ENCODE measurements at regions not wholly inside any gene's neighbourhood (a gene's known extent, or its start where the extent isn't known, plus 50 kb on each side); places are given as distances from the start of the nearest gene placed in this dataset.
"Not testable (repeated sequence)": the region's sequence is repeated elsewhere in the genome, so short reads cannot be mapped to it uniquely, and the experiment has no call there.

- H3K4me3 ChIP-seq (ENCODE audit: low read length), result no peak overlapping the region
- no peaks in the 10 kb centered on the region for H3K36me3 ChIP-seq (ENCODE audit: insufficient read depth, low read length)
- H3K27me3 ChIP-seq (ENCODE audit: insufficient read depth, low read length), result no peaks in the 10 kb centered on the region
- H3K4me1 ChIP-seq (ENCODE audit: insufficient read depth, low read length), result no peaks in the 10 kb centered on the region; the same call in 1 of the 2 replicates
- no peaks in the 10 kb centered on the region for H3K9me3 ChIP-seq (ENCODE audit: insufficient read depth, low read depth, low read length)
- H3K27ac ChIP-seq (ENCODE audit: low read depth, low read length), result no peak overlapping the region
- no peak overlapping the region for H3K9ac ChIP-seq (ENCODE audit: low read depth, low read length)
- WGBS, result 96% methylated on average over 2 of the region's 3 CpGs
Observed at GRCh38 chr2:49754381-49754780, 600.1 kb upstream of the FSHR start.

- Histone ChIP-seq H3K36me3 (ENCODE audit: insufficient read depth, low read length) (no peaks in the 10 kb centered on the region), H3K9me3 (ENCODE audit: insufficient read depth, low read depth, low read length) (no peaks in the 10 kb centered on the region), H3K27ac (ENCODE audit: low read depth, low read length) (no peak overlapping the region), H3K27me3 (ENCODE audit: insufficient read depth, low read length) (no peaks in the 10 kb centered on the region), H3K9ac (ENCODE audit: low read depth, low read length) (no peak overlapping the region), H3K4me1 (ENCODE audit: insufficient read depth, low read length) (no peaks in the 10 kb centered on the region; the same call in 1 of the 2 replicates), H3K4me3 (ENCODE audit: low read length) (no peak overlapping the region)
- 72% methylated on average over 8 of the region's 8 CpGs for WGBS
Observed at GRCh38 chr2:49753344-49753985, 599.1 kb upstream of the FSHR start.

GRCh38 chr2:49737606-49738005 is 583.3 kb upstream of the FSHR start:
- no peak overlapping the region for H3K27ac ChIP-seq (ENCODE audit: low read depth, low read length)
- no peak overlapping the region for H3K9ac ChIP-seq (ENCODE audit: low read depth, low read length)
- H3K27me3 ChIP-seq (ENCODE audit: insufficient read depth, low read length), result no peaks in the 10 kb centered on the region
- no peak overlapping the region for H3K4me3 ChIP-seq (ENCODE audit: low read length)
- no peaks in the 10 kb centered on the region for H3K36me3 ChIP-seq (ENCODE audit: insufficient read depth, low read length)
- no peaks in the 10 kb centered on the region for H3K4me1 ChIP-seq (ENCODE audit: insufficient read depth, low read length)
- peaks cover 3% of the 10 kb centered on the region; the same call in 1 of the 2 replicates for H3K9me3 ChIP-seq (ENCODE audit: insufficient read depth, low read depth, low read length)
- 90% methylated on average over 2 of the region's 2 CpGs for WGBS

GRCh38 chr2:49732924-49733323 is 578.6 kb upstream of the FSHR start:
- H3K9ac ChIP-seq (ENCODE audit: low read depth, low read length); H3K27me3 ChIP-seq (ENCODE audit: insufficient read depth, low read length); H3K27ac ChIP-seq (ENCODE audit: low read depth, low read length); H3K4me1 ChIP-seq (ENCODE audit: insufficient read depth, low read length); H3K9me3 ChIP-seq (ENCODE audit: insufficient read depth, low read depth, low read length); H3K36me3 ChIP-seq (ENCODE audit: insufficient read depth, low read length); H3K4me3 ChIP-seq (ENCODE audit: low read length): not testable (repeated sequence)
- 94% methylated on average over 4 of the region's 4 CpGs for WGBS

GRCh38 chr2:49719241-49719640 is 564.9 kb upstream of the FSHR start:
- H3K9me3 ChIP-seq (ENCODE audit: insufficient read depth, low read depth, low read length), result no peaks in the 10 kb centered on the region
- no peaks in the 10 kb centered on the region for H3K36me3 ChIP-seq (ENCODE audit: insufficient read depth, low read length)
- H3K4me1 ChIP-seq (ENCODE audit: insufficient read depth, low read length), result no peaks in the 10 kb centered on the region
- H3K27ac ChIP-seq (ENCODE audit: low read depth, low read length), result no peak overlapping the region
- no peak overlapping the region for H3K4me3 ChIP-seq (ENCODE audit: low read length)
- no peaks in the 10 kb centered on the region for H3K27me3 ChIP-seq (ENCODE audit: insufficient read depth, low read length)
- no peak overlapping the region for H3K9ac ChIP-seq (ENCODE audit: low read depth, low read length)

- no peaks in the 10 kb centered on the region for H3K36me3 ChIP-seq (ENCODE audit: insufficient read depth, low read length)
- WGBS, result 93% methylated on average over 3 of the region's 4 CpGs
- H3K4me1 ChIP-seq (ENCODE audit: insufficient read depth, low read length), result no peaks in the 10 kb centered on the region
- no peaks in the 10 kb centered on the region for H3K27me3 ChIP-seq (ENCODE audit: insufficient read depth, low read length)
- H3K4me3 ChIP-seq (ENCODE audit: low read length), result no peak overlapping the region
- H3K9me3 ChIP-seq (ENCODE audit: insufficient read depth, low read depth, low read length), result no peaks in the 10 kb centered on the region
- no peak overlapping the region for H3K9ac ChIP-seq (ENCODE audit: low read depth, low read length)
- H3K27ac ChIP-seq (ENCODE audit: low read depth, low read length), result no peak overlapping the region
Observed at GRCh38 chr2:49715597-49715996, 561.3 kb upstream of the FSHR start.

GRCh38 chr2:49714454-49714853 is 560.1 kb upstream of the FSHR start:
- no peak overlapping the region for H3K4me3 ChIP-seq (ENCODE audit: low read length)
- H3K27ac ChIP-seq (ENCODE audit: low read depth, low read length), result no peak overlapping the region
- H3K27me3 ChIP-seq (ENCODE audit: insufficient read depth, low read length), result no peaks in the 10 kb centered on the region
- no peaks in the 10 kb centered on the region for H3K4me1 ChIP-seq (ENCODE audit: insufficient read depth, low read length)
- 72% methylated on average over 2 of the region's 2 CpGs for WGBS
- H3K36me3 ChIP-seq (ENCODE audit: insufficient read depth, low read length), result no peaks in the 10 kb centered on the region
- no peaks in the 10 kb centered on the region for H3K9me3 ChIP-seq (ENCODE audit: insufficient read depth, low read depth, low read length)
- no peak overlapping the region for H3K9ac ChIP-seq (ENCODE audit: low read depth, low read length)

- no peaks in the 10 kb centered on the region for H3K9me3 ChIP-seq (ENCODE audit: insufficient read depth, low read depth, low read length)
- H3K27ac ChIP-seq (ENCODE audit: low read depth, low read length), result no peak overlapping the region
- no peaks in the 10 kb centered on the region for H3K27me3 ChIP-seq (ENCODE audit: insufficient read depth, low read length)
- no peaks in the 10 kb centered on the region for H3K4me1 ChIP-seq (ENCODE audit: insufficient read depth, low read length)
- H3K36me3 ChIP-seq (ENCODE audit: insufficient read depth, low read length), result no peaks in the 10 kb centered on the region
- no peak overlapping the region for H3K9ac ChIP-seq (ENCODE audit: low read depth, low read length)
- WGBS, result 90% methylated on average over 3 of the region's 3 CpGs
- H3K4me3 ChIP-seq (ENCODE audit: low read length), result no peak overlapping the region
Observed at GRCh38 chr2:49702740-49703139, 548.4 kb upstream of the FSHR start.

GRCh38 chr2:49693961-49694360 is 539.6 kb upstream of the FSHR start:
- Histone ChIP-seq H3K9ac (ENCODE audit: low read depth, low read length) (no peak overlapping the region), H3K9me3 (ENCODE audit: insufficient read depth, low read depth, low read length) (no peaks in the 10 kb centered on the region), H3K4me1 (ENCODE audit: insufficient read depth, low read length) (no peaks in the 10 kb centered on the region), H3K36me3 (ENCODE audit: insufficient read depth, low read length) (no peaks in the 10 kb centered on the region), H3K27ac (ENCODE audit: low read depth, low read length) (no peak overlapping the region), H3K27me3 (ENCODE audit: insufficient read depth, low read length) (no peaks in the 10 kb centered on the region), H3K4me3 (ENCODE audit: low read length) (no peak overlapping the region)

- not testable (repeated sequence) for H3K36me3 ChIP-seq (ENCODE audit: insufficient read depth, low read length); H3K9ac ChIP-seq (ENCODE audit: low read depth, low read length); H3K27me3 ChIP-seq (ENCODE audit: insufficient read depth, low read length); H3K9me3 ChIP-seq (ENCODE audit: insufficient read depth, low read depth, low read length); H3K27ac ChIP-seq (ENCODE audit: low read depth, low read length); H3K4me1 ChIP-seq (ENCODE audit: insufficient read depth, low read length); H3K4me3 ChIP-seq (ENCODE audit: low read length)
- 100% methylated on average over 1 of the region's 2 CpGs for WGBS
Observed at GRCh38 chr2:49692022-49692421, 537.7 kb upstream of the FSHR start.

GRCh38 chr2:49687918-49688317 is 533.6 kb upstream of the FSHR start:
- Histone ChIP-seq H3K4me3 (ENCODE audit: low read length) (no peak overlapping the region), H3K9ac (ENCODE audit: low read depth, low read length) (no peak overlapping the region), H3K27ac (ENCODE audit: low read depth, low read length) (no peak overlapping the region)

GRCh38 chr2:49686897-49687442 is 532.7 kb upstream of the FSHR start:
- Histone ChIP-seq H3K4me1 (ENCODE audit: insufficient read depth, low read length) (no peaks in the 10 kb centered on the region), H3K9ac (ENCODE audit: low read depth, low read length) (no peak overlapping the region), H3K4me3 (ENCODE audit: low read length) (no peak overlapping the region), H3K27me3 (ENCODE audit: insufficient read depth, low read length) (no peaks in the 10 kb centered on the region), H3K9me3 (ENCODE audit: insufficient read depth, low read depth, low read length) (no peaks in the 10 kb centered on the region), H3K36me3 (ENCODE audit: insufficient read depth, low read length) (no peaks in the 10 kb centered on the region), H3K27ac (ENCODE audit: low read depth, low read length) (no peak overlapping the region)
- WGBS, result 69% methylated on average over 2 of the region's 2 CpGs

More at GRCh38 chr2:49687918-49688317, 533.6 kb upstream of the FSHR start:
- WGBS, result 90% methylated on average over 1 of the region's 1 CpG
- Histone ChIP-seq H3K27me3 (ENCODE audit: insufficient read depth, low read length) (no peaks in the 10 kb centered on the region), H3K4me1 (ENCODE audit: insufficient read depth, low read length) (no peaks in the 10 kb centered on the region), H3K9me3 (ENCODE audit: insufficient read depth, low read depth, low read length) (no peaks in the 10 kb centered on the region), H3K36me3 (ENCODE audit: insufficient read depth, low read length) (no peaks in the 10 kb centered on the region)
